ENCODE measurements at regions not wholly inside any gene's neighbourhood (a gene's known extent, or its start where the extent isn't known, plus 50 kb on each side); places are given as distances from the start of the nearest gene placed in this dataset.

GRCh38 chr15:100812802-100813201 is 66.8 kb upstream of the ALDH1A3 start:
- TF ChIP-seq CTCF (IDR thresholded peaks at IDR 0.05), result no peak
- ATAC-seq (ENCODE audit: low FRiP score) (no peak), DNase-seq (ENCODE audit: low spot score) (no peak)

- no peak for DNase-seq (ENCODE audit: low spot score)
- no peak for TF ChIP-seq CTCF (IDR thresholded peaks at IDR 0.05)
- ATAC-seq (ENCODE audit: low FRiP score), result peak; percentile 77
Measured at GRCh38 chr15:100818927-100819326, 60.7 kb upstream of the ALDH1A3 start.

DNA sequence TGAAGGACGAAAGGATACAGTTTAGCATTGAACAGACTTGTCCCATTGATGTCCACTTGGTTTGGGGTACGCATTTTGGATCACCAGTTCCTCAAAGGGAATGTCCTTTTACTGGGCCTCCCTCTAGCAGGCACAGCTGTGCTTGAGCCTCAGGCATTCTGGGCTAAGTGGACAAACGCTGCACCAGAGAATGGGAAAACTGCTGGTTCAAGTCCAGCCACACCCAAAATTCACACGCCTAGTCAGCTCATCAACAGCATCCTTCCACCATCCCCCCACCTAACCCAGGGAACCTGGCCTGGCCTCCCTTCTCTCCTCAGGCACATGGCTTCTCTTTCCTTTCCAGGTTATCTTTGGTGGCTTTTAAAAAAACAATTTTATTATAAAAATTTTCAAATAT is 59.1 kb upstream of the ALDH1A3 start:
- TF ChIP-seq CTCF (IDR thresholded peaks at IDR 0.05), result no peak
- ATAC-seq (ENCODE audit: low FRiP score) (no peak), DNase-seq (ENCODE audit: low spot score) (no peak)

DNA sequence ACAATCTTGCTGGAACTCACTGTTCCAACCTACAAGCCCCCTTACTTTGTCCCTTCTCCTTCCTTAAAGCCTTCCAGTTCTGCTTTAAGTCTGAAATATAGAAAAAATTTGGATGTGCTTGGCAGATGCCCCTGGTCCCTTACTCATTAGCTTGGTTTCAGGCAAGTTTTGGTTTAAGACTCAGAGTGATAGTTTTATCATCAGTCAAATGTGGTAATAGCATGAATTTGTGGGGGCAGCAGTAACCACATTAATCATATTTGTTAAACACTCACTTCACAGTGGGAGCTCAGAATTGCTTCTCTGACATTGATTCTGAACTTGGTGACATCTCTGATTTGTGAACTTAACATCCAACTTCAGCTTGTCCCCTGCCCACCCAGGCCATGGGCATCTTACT is 58.3 kb upstream of the ALDH1A3 start:
- ATAC-seq (ENCODE audit: low FRiP score), result no peak
- DNase-seq (ENCODE audit: low spot score), result no peak

DNA sequence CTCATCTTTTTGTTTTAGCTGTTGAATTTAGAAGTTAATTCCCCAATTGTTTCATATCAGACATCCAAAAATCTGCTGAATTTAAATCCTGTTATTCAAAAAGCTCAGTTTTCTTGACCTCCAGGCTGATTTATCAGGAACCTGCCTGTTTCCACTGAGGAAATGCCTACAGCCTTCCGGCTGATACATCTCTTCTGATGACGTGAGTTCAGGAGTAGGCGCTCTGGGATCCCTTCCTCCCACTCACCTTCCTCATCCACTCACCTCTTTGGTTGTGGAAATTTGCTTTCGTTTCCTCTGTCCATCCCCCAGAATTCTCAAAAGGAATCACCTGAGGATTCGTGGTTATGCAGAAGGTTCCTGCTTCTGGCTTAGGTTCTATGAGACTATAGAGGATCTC is 55.4 kb upstream of the ALDH1A3 start:
- TF ChIP-seq CTCF (IDR thresholded peaks at IDR 0.05), result no peak
- ATAC-seq (ENCODE audit: low FRiP score) (peak; percentile 92), DNase-seq (ENCODE audit: low spot score) (no peak)

More for the DNA sequence above, 58.3 kb upstream of the ALDH1A3 start:
- no peak for TF ChIP-seq CTCF (IDR thresholded peaks at IDR 0.05)

- no peak for TF ChIP-seq CTCF (IDR thresholded peaks at IDR 0.05)
- DNase-seq (ENCODE audit: low spot score), result no peak
- ATAC-seq (ENCODE audit: low FRiP score), result no peak
Measured at GRCh38 chr15:100829457-100829856, 50.2 kb upstream of the ALDH1A3 start.
